NCI-H446 (cell line): ENCODE measurements at regions not wholly inside any gene's neighbourhood (a gene's known extent, or its start where the extent isn't known, plus 50 kb on each side); places are given as distances from the start of the nearest gene placed in this dataset.
"Not testable (repeated sequence)": the region's sequence is repeated elsewhere in the genome, so short reads cannot be mapped to it uniquely, and the experiment has no call there.

Experiments used
- DNase-seq, 2 experiments: peaks; one replicate each; lab custom pipeline; 2025; lab: John Stamatoyannopoulos, UW

GRCh38 chr10:124242791-124243190 is 149.4 kb upstream of the CHST15 start:
- no peak for DNase-seq

GRCh38 chr10:124242365-124242764 is 149.0 kb upstream of the CHST15 start:
- DNase-seq: no peak

- DNase-seq: not testable (repeated sequence)
Observed at GRCh38 chr10:124241510-124241909, 148.1 kb upstream of the CHST15 start.

- no peak for DNase-seq
Observed at GRCh38 chr10:124240839-124241291, 147.5 kb upstream of the CHST15 start.

GRCh38 chr10:124239696-124240095 is 146.3 kb upstream of the CHST15 start:
- DNase-seq: no peak

- no peak for DNase-seq
Observed at GRCh38 chr10:124239134-124239533, 145.7 kb upstream of the CHST15 start.

GRCh38 chr10:124238367-124238766 is 145.0 kb upstream of the CHST15 start:
- DNase-seq: no peak

GRCh38 chr10:124237282-124237961 is 144.0 kb upstream of the CHST15 start:
- no peak for DNase-seq

GRCh38 chr10:124236816-124237215 is 143.4 kb upstream of the CHST15 start:
- DNase-seq: no peak

- DNase-seq: no peak
Observed at GRCh38 chr10:124236136-124236535, 142.7 kb upstream of the CHST15 start.

DNA sequence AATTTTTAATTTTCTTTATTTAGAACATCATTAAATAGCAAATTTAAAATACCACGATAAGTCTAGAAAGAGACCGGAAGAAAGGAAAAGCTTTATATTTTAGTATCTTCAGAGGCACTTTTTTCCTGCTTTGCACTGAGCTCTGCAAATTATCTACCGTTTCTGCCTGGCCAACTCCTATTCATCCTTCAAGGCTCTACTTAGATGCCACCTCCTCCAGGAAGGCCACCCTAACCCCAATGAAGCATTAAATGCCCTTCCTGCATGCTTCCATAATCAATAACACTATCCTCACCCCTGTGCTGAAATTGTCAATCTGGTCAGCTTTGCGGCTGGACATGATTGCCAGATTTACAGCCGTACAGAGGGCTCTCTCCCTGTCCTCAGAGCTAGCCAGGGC is 141.8 kb upstream of the CHST15 start:
- no peak for DNase-seq

DNA sequence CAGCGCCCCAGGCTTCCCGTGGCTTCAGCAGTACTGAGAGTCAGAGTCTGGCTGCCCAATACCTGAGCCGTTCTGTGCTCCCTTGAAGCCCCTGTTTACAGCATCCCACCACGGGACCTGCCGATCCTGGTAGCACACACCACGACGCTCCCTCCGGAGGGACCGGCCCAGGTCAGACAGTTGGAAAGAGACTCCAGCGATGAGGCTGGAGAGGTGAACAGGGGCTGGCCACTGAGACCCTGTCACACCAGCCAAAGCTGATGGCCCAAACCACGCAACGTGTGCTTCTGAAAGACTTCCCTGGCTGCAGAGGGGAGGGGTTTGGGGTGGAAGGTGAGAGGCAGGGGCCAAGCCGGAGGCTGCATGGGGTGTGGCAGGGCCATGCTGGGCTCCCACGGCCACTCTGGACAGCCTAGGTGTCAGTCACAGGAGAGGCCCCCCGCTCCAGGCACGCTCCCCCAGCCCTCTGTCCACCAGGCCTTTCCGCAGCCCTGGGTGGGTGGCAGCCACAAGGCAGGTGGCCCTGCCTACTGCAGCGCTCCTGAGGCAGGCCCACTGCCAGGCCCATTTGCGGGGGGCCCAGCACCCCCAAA is 140.2 kb upstream of the CHST15 start:
- no peak for DNase-seq

DNA sequence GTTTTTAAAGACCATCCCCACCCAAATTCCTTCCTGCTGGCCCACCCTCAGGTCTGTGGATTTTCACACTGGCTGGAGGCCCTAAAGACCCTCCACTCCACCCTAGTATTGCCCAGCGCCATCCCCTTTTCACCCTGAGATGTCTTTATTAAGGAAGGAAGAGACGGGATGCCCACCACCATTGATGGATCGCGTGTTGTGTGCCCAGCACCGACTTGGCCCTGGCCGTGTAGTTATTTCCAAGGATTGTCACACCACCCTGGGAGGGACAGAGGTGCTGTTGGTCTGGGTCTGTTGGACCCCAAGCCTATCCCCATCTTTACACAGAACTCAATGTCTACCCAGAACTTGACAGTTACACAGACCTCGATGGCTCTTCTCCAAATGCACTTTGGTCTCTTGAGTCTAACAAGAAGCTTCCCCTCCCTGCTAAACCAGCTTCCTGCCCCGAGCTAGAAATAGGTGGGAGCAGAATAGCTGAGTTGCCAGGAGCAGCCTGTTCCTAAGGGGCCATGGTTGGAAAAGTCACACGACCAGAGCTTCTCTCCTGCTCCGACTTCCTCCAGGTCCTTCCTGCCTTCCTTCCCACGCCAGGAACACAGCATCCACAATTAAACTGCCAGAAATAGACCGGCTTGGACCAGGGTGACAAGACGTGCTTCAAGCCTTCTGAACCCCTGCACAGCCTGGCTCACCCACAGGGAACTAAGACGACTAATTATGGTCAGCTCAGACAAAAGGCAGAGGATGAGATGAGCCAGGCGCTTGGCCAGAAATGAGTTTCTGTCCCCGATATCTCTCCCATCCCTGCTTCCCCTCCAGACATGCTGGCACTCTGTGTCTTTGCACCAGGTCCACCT is 139.5 kb upstream of the CHST15 start:
- DNase-seq: no peak

GRCh38 chr10:124231168-124232155 is 138.1 kb upstream of the CHST15 start:
- no peak for DNase-seq

GRCh38 chr10:124230635-124231167 is 137.3 kb upstream of the CHST15 start:
- no peak for DNase-seq

- no peak for DNase-seq
Observed at GRCh38 chr10:124229989-124230634, 136.7 kb upstream of the CHST15 start.

GRCh38 chr10:124229201-124229988 is 136.0 kb upstream of the CHST15 start:
- no peak for DNase-seq

GRCh38 chr10:124228471-124228870 is 135.1 kb upstream of the CHST15 start:
- no peak for DNase-seq

- DNase-seq: no peak
Observed at GRCh38 chr10:124227988-124228387, 134.6 kb upstream of the CHST15 start.
